ENCODE measurements at regions not wholly inside any gene's neighbourhood (a gene's known extent, or its start where the extent isn't known, plus 50 kb on each side); places are given as distances from the start of the nearest gene placed in this dataset.
A peak's percentile ranks its signal among the peaks of the same experiment; 100 is the strongest.

DNA sequence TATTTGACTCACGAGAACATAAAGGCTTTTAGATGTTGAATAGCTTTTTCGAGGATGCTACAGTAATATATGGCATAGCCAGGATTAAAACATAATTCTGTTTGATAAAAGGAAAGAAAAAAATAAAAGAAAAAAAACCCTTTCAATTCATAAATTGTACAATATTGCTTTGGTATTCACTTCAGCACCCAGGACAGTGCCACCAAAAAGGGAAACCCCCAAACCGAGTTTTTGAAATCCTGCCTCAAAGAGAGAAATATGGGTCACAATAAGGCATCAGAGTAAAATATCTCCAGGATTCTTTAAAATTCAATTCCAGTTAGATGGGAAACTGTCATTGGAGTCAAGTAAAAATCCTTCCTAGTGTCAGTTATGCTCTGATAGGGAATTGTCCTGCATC, 551.2 kb upstream of the SEL1L start:
- ATAC-seq: no peak
- in situ Hi-C loops (cut with HindIII; ENCODE audit: low pct_unique_long_range_greater_than_20kb, low sequenced_read_pairs) (no loop called here), intact Hi-C loops (cut with micrococcal nuclease; ENCODE audit: unreplicated experiment) (no loop called here)
- Histone ChIP-seq H3K36me3 (ENCODE audit: control insufficient read depth, insufficient read depth, low read length) (no peaks in the 10 kb centered on the region), H3K27ac (ENCODE audit: low read length) (no peak overlapping the region), H3K27me3 (ENCODE audit: control insufficient read depth, insufficient read depth, low read length) (no peaks in the 10 kb centered on the region), H3K9me3 (ENCODE audit: control insufficient read depth, insufficient read depth, low read depth, low read length) (no peaks in the 10 kb centered on the region), H3K4me3 (ENCODE audit: low read depth in 2 of 2, low read length in 2 of 2) (no peak overlapping the region), H3K4me1 (ENCODE audit: control insufficient read depth, insufficient read depth, low read length) (no peaks in the 10 kb centered on the region)
- ChIA-PET POLR2A (no interaction called here), CTCF (no interaction called here)
- DNase-seq (ENCODE audit: low read depth, low spot score): no peak
- TF ChIP-seq, protein P1, sequence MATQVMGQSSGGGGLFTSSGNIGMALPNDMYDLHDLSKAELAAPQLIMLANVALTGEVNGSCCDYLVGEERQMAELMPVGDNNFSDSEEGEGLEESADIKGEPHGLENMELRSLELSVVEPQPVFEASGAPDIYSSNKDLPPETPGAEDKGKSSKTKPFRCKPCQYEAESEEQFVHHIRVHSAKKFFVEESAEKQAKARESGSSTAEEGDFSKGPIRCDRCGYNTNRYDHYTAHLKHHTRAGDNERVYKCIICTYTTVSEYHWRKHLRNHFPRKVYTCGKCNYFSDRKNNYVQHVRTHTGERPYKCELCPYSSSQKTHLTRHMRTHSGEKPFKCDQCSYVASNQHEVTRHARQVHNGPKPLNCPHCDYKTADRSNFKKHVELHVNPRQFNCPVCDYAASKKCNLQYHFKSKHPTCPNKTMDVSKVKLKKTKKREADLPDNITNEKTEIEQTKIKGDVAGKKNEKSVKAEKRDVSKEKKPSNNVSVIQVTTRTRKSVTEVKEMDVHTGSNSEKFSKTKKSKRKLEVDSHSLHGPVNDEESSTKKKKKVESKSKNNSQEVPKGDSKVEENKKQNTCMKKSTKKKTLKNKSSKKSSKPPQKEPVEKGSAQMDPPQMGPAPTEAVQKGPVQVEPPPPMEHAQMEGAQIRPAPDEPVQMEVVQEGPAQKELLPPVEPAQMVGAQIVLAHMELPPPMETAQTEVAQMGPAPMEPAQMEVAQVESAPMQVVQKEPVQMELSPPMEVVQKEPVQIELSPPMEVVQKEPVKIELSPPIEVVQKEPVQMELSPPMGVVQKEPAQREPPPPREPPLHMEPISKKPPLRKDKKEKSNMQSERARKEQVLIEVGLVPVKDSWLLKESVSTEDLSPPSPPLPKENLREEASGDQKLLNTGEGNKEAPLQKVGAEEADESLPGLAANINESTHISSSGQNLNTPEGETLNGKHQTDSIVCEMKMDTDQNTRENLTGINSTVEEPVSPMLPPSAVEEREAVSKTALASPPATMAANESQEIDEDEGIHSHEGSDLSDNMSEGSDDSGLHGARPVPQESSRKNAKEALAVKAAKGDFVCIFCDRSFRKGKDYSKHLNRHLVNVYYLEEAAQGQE (IDR thresholded peaks at IDR 0.05; ENCODE audit: insufficient read depth in 1 of 2, low read depth in 2 of 2, low read length in 1 of 2): peak in 1 of 2 experiments; percentile 47; a peak in 1 of 4 replicates
- no peak for TF ChIP-seq TCF7L2 (IDR thresholded peaks at IDR 0.05; ENCODE audit: low read depth, low read length)
- no TSS peak for BruUV-seq (replicated peaks)

DNA sequence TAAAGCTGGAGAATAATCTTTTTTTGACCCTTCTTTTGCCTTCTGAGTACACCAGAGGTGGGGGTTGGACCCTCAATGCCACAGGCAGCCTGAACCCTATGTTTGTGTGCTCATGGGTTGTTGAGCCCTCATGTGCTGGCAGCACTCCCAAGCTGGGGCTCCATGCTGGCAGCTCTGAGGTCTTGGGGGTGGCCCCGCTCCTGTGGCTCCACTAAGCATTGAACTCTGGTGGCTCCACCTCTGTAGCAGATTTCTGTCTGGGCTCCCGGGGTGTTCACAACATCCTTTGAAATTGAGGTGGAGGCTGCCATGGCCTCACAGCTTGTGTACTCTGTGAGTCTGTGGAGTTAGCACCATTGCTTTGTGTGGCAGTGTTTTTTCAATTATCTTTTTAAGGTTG, 557.4 kb upstream of the SEL1L start:
- Histone ChIP-seq H3K4me3 (ENCODE audit: low read depth in 2 of 2, low read length in 2 of 2) (no peak overlapping the region), H3K9me3 (ENCODE audit: control insufficient read depth, insufficient read depth, low read depth, low read length) (no peaks in the 10 kb centered on the region), H3K4me1 (ENCODE audit: control insufficient read depth, insufficient read depth, low read length) (no peaks in the 10 kb centered on the region), H3K27ac (ENCODE audit: low read length) (no peak overlapping the region), H3K36me3 (ENCODE audit: control insufficient read depth, insufficient read depth, low read length) (no peaks in the 10 kb centered on the region), H3K27me3 (ENCODE audit: control insufficient read depth, insufficient read depth, low read length) (no peaks in the 10 kb centered on the region)
- DNase-seq (ENCODE audit: low read depth, low spot score) (no peak), ATAC-seq (no peak)
- BruUV-seq (replicated peaks): no TSS peak
- CTCF ChIA-PET: no interaction called here
- TF ChIP-seq TCF7L2 (IDR thresholded peaks at IDR 0.05; ENCODE audit: low read depth, low read length) (no peak), POLR2AphosphoS5 (IDR thresholded peaks at IDR 0.05; ENCODE audit: low read depth, low read length) (no peak), SIN3A (IDR thresholded peaks at IDR 0.05; ENCODE audit: borderline replicate concordance, insufficient read depth, low read depth, low read length) (no peak)
- TF ChIP-seq, protein P2, sequence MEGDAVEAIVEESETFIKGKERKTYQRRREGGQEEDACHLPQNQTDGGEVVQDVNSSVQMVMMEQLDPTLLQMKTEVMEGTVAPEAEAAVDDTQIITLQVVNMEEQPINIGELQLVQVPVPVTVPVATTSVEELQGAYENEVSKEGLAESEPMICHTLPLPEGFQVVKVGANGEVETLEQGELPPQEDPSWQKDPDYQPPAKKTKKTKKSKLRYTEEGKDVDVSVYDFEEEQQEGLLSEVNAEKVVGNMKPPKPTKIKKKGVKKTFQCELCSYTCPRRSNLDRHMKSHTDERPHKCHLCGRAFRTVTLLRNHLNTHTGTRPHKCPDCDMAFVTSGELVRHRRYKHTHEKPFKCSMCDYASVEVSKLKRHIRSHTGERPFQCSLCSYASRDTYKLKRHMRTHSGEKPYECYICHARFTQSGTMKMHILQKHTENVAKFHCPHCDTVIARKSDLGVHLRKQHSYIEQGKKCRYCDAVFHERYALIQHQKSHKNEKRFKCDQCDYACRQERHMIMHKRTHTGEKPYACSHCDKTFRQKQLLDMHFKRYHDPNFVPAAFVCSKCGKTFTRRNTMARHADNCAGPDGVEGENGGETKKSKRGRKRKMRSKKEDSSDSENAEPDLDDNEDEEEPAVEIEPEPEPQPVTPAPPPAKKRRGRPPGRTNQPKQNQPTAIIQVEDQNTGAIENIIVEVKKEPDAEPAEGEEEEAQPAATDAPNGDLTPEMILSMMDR (IDR thresholded peaks at IDR 0.05): no peak
- TF ChIP-seq, protein P1 (IDR thresholded peaks at IDR 0.05; ENCODE audit: insufficient read depth in 1 of 2, low read depth in 2 of 2, low read length in 1 of 2): no peak
- intact Hi-C loops (cut with micrococcal nuclease; ENCODE audit: unreplicated experiment): no loop called here
- in situ Hi-C loops (cut with HindIII; ENCODE audit: low pct_unique_long_range_greater_than_20kb, low sequenced_read_pairs): no loop called here
- POLR2A ChIA-PET: no interaction called here
